ENCODE measurements at regions not wholly inside any gene's neighbourhood (a gene's known extent, or its start where the extent isn't known, plus 50 kb on each side); places are given as distances from the start of the nearest gene placed in this dataset.

DNA sequence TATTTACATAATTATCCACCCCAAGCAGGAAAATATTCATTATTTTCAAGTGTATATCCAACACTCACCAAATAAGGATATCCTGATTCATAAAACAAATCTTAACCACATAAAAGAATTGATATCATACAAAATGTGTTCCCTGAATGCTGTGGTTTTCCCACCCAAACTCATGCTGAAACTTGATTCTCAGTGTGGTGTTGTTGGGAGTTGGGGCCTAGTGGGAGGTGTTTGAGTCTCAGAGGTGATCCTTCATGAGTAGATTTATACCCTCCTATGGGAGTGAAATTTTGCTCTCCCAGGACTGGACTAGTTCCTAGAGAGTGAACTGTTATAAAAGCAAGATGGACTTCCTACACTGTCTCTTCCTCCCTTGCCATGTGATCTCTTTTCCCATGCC lies 1028.3 kb downstream of the SORCS1 start:
- H3K27me3 ChIP-seq (ENCODE audit: low read depth, low read length), result no peaks in the 10 kb centered on the region
- no peaks in the 10 kb centered on the region for H3K9me3 ChIP-seq (ENCODE audit: control insufficient read depth in 1 of 2, low read length in 2 of 2)
- H3K36me3 ChIP-seq (ENCODE audit: control insufficient read depth in 1 of 2, insufficient read depth in 2 of 2, low read length in 2 of 2), result no peaks in the 10 kb centered on the region
- H3K27ac ChIP-seq (ENCODE audit: low read length), result no peak overlapping the region
- H3K4me1 ChIP-seq (ENCODE audit: control insufficient read depth in 1 of 2, insufficient read depth in 2 of 2, low read length in 2 of 2), result peaks cover 0 to 3% of the 10 kb centered on the region in 2 donors
- H3K4me3 ChIP-seq (ENCODE audit: low read depth in 1 of 2, low read length in 2 of 2), result no peak overlapping the region

DNA sequence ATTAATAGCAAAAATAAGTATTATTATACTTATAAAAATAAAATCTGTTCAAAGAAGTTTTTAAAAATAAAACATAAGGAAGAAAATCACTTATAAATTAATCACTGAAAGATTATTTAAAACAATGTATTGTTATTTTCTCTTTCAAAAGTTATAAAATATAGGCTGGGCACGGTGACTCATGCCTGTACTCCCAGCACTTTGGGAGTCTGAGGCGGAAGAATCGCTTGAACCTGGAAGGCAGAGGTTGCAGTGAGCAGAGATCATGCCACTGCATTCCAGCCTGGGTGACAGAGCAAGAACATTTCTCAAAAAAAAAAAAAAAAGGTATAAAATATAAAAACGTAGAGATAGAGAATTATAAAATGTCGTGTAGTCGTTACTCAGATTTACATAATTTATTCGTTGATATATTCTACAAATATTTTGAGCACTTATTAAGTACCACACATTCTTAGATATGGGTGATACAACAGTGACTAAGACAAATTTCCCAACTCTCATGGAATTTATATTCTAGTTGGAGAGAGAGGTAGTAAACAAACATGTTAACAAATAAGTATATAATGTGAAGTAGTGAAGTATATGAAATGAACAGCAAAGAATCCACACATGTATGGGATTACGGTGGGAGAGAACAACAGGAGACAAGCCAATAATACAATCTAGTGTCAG lies 1030.0 kb downstream of the SORCS1 start:
- Histone ChIP-seq H3K36me3 (ENCODE audit: control insufficient read depth in 1 of 2, insufficient read depth in 2 of 2, low read length in 2 of 2) (no peaks in the 10 kb centered on the region), H3K4me3 (ENCODE audit: low read depth in 1 of 2, low read length in 2 of 2) (no peak overlapping the region), H3K4me1 (ENCODE audit: control insufficient read depth in 1 of 2, insufficient read depth in 2 of 2, low read length in 2 of 2) (no peaks in the 10 kb centered on the region), H3K27ac (ENCODE audit: low read length) (no peak overlapping the region), H3K9me3 (ENCODE audit: control insufficient read depth in 1 of 2, low read length in 2 of 2) (no peaks in the 10 kb centered on the region), H3K27me3 (ENCODE audit: low read depth, low read length) (no peaks in the 10 kb centered on the region)

DNA sequence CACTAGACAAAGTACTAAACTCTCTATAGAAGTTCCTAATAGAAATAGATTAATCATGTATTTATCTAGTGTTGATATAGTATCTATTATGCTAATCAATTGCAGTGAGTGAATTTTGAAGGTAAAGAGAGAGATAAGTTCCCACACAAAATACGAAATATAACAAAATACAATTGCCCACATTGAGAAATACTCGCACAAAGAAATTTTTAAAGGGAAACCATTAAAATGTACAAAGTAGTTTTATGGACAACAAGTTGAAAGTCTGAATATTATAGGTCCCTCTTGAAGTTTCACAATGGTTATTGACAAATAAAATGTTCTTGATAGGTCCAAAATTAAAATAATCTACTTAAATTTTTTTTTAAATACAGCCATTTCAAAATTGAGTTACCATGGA lies 1031.1 kb downstream of the SORCS1 start:
- H3K9me3 ChIP-seq (ENCODE audit: control insufficient read depth in 1 of 2, low read length in 2 of 2), result no peaks in the 10 kb centered on the region
- no peak overlapping the region for H3K4me3 ChIP-seq (ENCODE audit: low read depth in 1 of 2, low read length in 2 of 2)
- H3K36me3 ChIP-seq (ENCODE audit: control insufficient read depth in 1 of 2, insufficient read depth in 2 of 2, low read length in 2 of 2), result no peaks in the 10 kb centered on the region
- no peaks in the 10 kb centered on the region for H3K27me3 ChIP-seq (ENCODE audit: low read depth, low read length)
- H3K27ac ChIP-seq (ENCODE audit: low read length), result no peak overlapping the region
- H3K4me1 ChIP-seq (ENCODE audit: control insufficient read depth in 1 of 2, insufficient read depth in 2 of 2, low read length in 2 of 2), result no peaks in the 10 kb centered on the region

- Histone ChIP-seq H3K4me3 (ENCODE audit: low read depth in 1 of 2, low read length in 2 of 2) (no peak overlapping the region), H3K27ac (ENCODE audit: low read length) (no peak overlapping the region), H3K36me3 (ENCODE audit: control insufficient read depth in 1 of 2, insufficient read depth in 2 of 2, low read length in 2 of 2) (no peaks in the 10 kb centered on the region), H3K27me3 (ENCODE audit: low read depth, low read length) (no peaks in the 10 kb centered on the region), H3K4me1 (ENCODE audit: control insufficient read depth in 1 of 2, insufficient read depth in 2 of 2, low read length in 2 of 2) (no peaks in the 10 kb centered on the region), H3K9me3 (ENCODE audit: control insufficient read depth in 1 of 2, low read length in 2 of 2) (no peaks in the 10 kb centered on the region)
Observed at GRCh38 chr10:106132956-106133355, 1031.5 kb downstream of the SORCS1 start.

- H3K27me3 ChIP-seq (ENCODE audit: low read depth, low read length), result no peaks in the 10 kb centered on the region
- H3K4me1 ChIP-seq (ENCODE audit: control insufficient read depth in 1 of 2, insufficient read depth in 2 of 2, low read length in 2 of 2), result no peaks in the 10 kb centered on the region
- H3K27ac ChIP-seq (ENCODE audit: low read length), result no peak overlapping the region
- H3K4me3 ChIP-seq (ENCODE audit: low read depth in 1 of 2, low read length in 2 of 2), result no peak overlapping the region
- no peaks in the 10 kb centered on the region for H3K36me3 ChIP-seq (ENCODE audit: control insufficient read depth in 1 of 2, insufficient read depth in 2 of 2, low read length in 2 of 2)
- H3K9me3 ChIP-seq (ENCODE audit: control insufficient read depth in 1 of 2, low read length in 2 of 2), result peaks cover 0 to 15% of the 10 kb centered on the region in 2 donors
Observed at GRCh38 chr10:106114656-106115186, 1049.8 kb downstream of the SORCS1 start.

- Histone ChIP-seq H3K27ac (ENCODE audit: low read length) (no peak overlapping the region), H3K27me3 (ENCODE audit: low read depth, low read length) (no peaks in the 10 kb centered on the region), H3K9me3 (ENCODE audit: control insufficient read depth in 1 of 2, low read length in 2 of 2) (peaks cover 0 to 7% of the 10 kb centered on the region in 2 donors), H3K36me3 (ENCODE audit: control insufficient read depth in 1 of 2, insufficient read depth in 2 of 2, low read length in 2 of 2) (no peaks in the 10 kb centered on the region), H3K4me1 (ENCODE audit: control insufficient read depth in 1 of 2, insufficient read depth in 2 of 2, low read length in 2 of 2) (no peaks in the 10 kb centered on the region), H3K4me3 (ENCODE audit: low read depth in 1 of 2, low read length in 2 of 2) (no peak overlapping the region)
Observed at GRCh38 chr10:106111246-106111645, 1053.3 kb downstream of the SORCS1 start.

DNA sequence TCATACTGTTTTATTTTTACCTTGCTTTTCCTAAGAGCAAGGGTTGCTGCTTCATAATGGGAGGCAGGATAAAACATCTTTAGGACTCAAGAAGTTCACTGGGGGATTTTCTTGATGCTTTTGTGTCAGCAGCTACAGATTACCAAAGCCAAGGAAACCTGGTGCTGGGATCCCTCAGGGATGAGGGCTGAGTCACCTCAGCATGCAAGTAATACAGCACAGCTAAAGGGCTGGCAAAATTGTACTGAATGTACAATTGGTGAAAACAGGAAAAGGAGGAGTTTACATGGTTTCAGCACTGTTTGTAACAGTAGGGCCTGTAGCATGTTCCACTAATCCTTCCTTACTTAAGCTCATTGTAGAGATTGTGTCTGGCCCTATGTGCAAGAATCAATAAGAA lies 1056.8 kb downstream of the SORCS1 start:
- H3K4me3 ChIP-seq (ENCODE audit: low read depth in 1 of 2, low read length in 2 of 2), result no peak overlapping the region
- no peak overlapping the region for H3K27ac ChIP-seq (ENCODE audit: low read length)
- H3K36me3 ChIP-seq (ENCODE audit: control insufficient read depth in 1 of 2, insufficient read depth in 2 of 2, low read length in 2 of 2), result no peaks in the 10 kb centered on the region
- H3K27me3 ChIP-seq (ENCODE audit: low read depth, low read length), result no peaks in the 10 kb centered on the region
- no peaks in the 10 kb centered on the region for H3K9me3 ChIP-seq (ENCODE audit: control insufficient read depth in 1 of 2, low read length in 2 of 2)
- H3K4me1 ChIP-seq (ENCODE audit: control insufficient read depth in 1 of 2, insufficient read depth in 2 of 2, low read length in 2 of 2), result no peaks in the 10 kb centered on the region

GRCh38 chr10:106106114-106106513 lies 1058.4 kb downstream of the SORCS1 start:
- Histone ChIP-seq H3K27me3 (ENCODE audit: low read depth, low read length) (no peaks in the 10 kb centered on the region), H3K4me3 (ENCODE audit: low read depth in 1 of 2, low read length in 2 of 2) (no peak overlapping the region), H3K9me3 (ENCODE audit: control insufficient read depth in 1 of 2, low read length in 2 of 2) (no peaks in the 10 kb centered on the region), H3K36me3 (ENCODE audit: control insufficient read depth in 1 of 2, insufficient read depth in 2 of 2, low read length in 2 of 2) (no peaks in the 10 kb centered on the region), H3K27ac (ENCODE audit: low read length) (no peak overlapping the region), H3K4me1 (ENCODE audit: control insufficient read depth in 1 of 2, insufficient read depth in 2 of 2, low read length in 2 of 2) (no peaks in the 10 kb centered on the region)

DNA sequence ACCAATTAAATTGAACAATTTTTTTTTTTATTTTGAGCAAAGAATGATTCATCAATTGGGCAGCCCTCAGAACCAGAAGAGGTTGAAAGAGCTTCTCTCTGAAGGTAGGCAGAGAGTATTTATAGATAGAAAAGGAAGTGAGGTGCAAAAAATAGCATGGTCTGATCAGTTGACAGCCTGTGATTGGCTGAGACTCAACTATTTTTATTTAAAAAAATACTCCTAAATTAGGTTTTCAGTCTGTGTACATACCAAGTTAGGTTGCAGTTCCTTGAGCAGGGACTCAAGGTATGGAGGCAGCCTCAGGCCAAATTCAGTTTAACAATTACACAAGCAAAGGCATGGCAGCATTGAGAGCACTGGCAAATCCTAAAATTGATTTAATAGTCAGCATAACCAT lies 1074.7 kb downstream of the SORCS1 start:
- H3K9me3 ChIP-seq (ENCODE audit: control insufficient read depth in 1 of 2, low read length in 2 of 2), result no peaks in the 10 kb centered on the region
- no peak overlapping the region for H3K4me3 ChIP-seq (ENCODE audit: low read depth in 1 of 2, low read length in 2 of 2)
- H3K4me1 ChIP-seq (ENCODE audit: control insufficient read depth in 1 of 2, insufficient read depth in 2 of 2, low read length in 2 of 2), result no peaks in the 10 kb centered on the region
- H3K36me3 ChIP-seq (ENCODE audit: control insufficient read depth in 1 of 2, insufficient read depth in 2 of 2, low read length in 2 of 2), result no peaks in the 10 kb centered on the region
- H3K27me3 ChIP-seq (ENCODE audit: low read depth, low read length), result no peaks in the 10 kb centered on the region
- H3K27ac ChIP-seq (ENCODE audit: low read length), result no peak overlapping the region

- no peaks in the 10 kb centered on the region for H3K27me3 ChIP-seq (ENCODE audit: low read depth, low read length)
- H3K36me3 ChIP-seq (ENCODE audit: control insufficient read depth in 1 of 2, insufficient read depth in 2 of 2, low read length in 2 of 2), result no peaks in the 10 kb centered on the region
- H3K27ac ChIP-seq (ENCODE audit: low read length), result no peak overlapping the region
- H3K4me3 ChIP-seq (ENCODE audit: low read depth in 1 of 2, low read length in 2 of 2), result no peak overlapping the region
- H3K9me3 ChIP-seq (ENCODE audit: control insufficient read depth in 1 of 2, low read length in 2 of 2), result no peaks in the 10 kb centered on the region
- peaks cover 0 to 14% of the 10 kb centered on the region in 2 donors for H3K4me1 ChIP-seq (ENCODE audit: control insufficient read depth in 1 of 2, insufficient read depth in 2 of 2, low read length in 2 of 2)
Observed at GRCh38 chr10:106086391-106086790, 1078.1 kb downstream of the SORCS1 start.

- H3K4me1 ChIP-seq (ENCODE audit: control insufficient read depth in 1 of 2, insufficient read depth in 2 of 2, low read length in 2 of 2), result peaks cover 0 to 14% of the 10 kb centered on the region in 2 donors
- no peaks in the 10 kb centered on the region for H3K36me3 ChIP-seq (ENCODE audit: control insufficient read depth in 1 of 2, insufficient read depth in 2 of 2, low read length in 2 of 2)
- H3K27ac ChIP-seq (ENCODE audit: low read length), result no peak overlapping the region
- H3K4me3 ChIP-seq (ENCODE audit: low read depth in 1 of 2, low read length in 2 of 2), result no peak overlapping the region
- no peaks in the 10 kb centered on the region for H3K27me3 ChIP-seq (ENCODE audit: low read depth, low read length)
- H3K9me3 ChIP-seq (ENCODE audit: control insufficient read depth in 1 of 2, low read length in 2 of 2), result no peaks in the 10 kb centered on the region
Observed at GRCh38 chr10:106083572-106083971, 1080.9 kb downstream of the SORCS1 start.

DNA sequence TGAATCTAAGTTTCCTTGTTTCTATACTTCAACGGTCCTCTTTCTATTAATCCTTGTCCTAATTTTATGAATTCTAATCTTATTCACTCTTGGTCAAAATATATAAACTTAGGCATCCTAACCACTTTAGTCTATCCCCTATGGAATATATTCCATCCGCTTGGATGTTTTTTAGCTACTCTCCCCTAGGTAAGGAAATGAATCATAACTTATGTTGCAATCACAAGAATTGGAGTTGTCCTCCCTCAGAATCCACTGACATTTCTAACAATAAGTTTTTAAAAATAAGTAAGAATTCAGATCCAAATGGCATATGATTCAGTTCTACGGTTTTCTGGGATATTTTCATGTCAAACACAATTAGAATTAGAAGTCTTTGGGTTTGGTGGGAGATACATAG lies 1081.6 kb downstream of the SORCS1 start:
- Histone ChIP-seq H3K36me3 (ENCODE audit: control insufficient read depth in 1 of 2, insufficient read depth in 2 of 2, low read length in 2 of 2) (no peaks in the 10 kb centered on the region), H3K27ac (ENCODE audit: low read length) (no peak overlapping the region), H3K4me3 (ENCODE audit: low read depth in 1 of 2, low read length in 2 of 2) (no peak overlapping the region), H3K27me3 (ENCODE audit: low read depth, low read length) (no peaks in the 10 kb centered on the region), H3K9me3 (ENCODE audit: control insufficient read depth in 1 of 2, low read length in 2 of 2) (no peaks in the 10 kb centered on the region), H3K4me1 (ENCODE audit: control insufficient read depth in 1 of 2, insufficient read depth in 2 of 2, low read length in 2 of 2) (peaks cover 0 to 14% of the 10 kb centered on the region in 2 donors)
